A549 (cell line): ENCODE measurements at regions not wholly inside any gene's neighbourhood (a gene's known extent, or its start where the extent isn't known, plus 50 kb on each side); places are given as distances from the start of the nearest gene placed in this dataset.

Experiments
- ATAC-seq, 2 experiments: fragments of 200-7000 bp in 1 of 2; fragments of >200 bp in 1 of 2; cut with Nextera tagmentation in 1 of 2; cut with Tn5 transposase in 1 of 2; 3 replicates each; pipeline versions ENCODE4 v1.8.0 to v1.9.1; 2018 to 2020; ENCODE audit warnings: mild to moderate bottlenecking in 1 of 2, moderate library complexity in 1 of 2
- CTCF ChIA-PET: fragments of 300-600 bp; sonication (Branson Sonifier 250); formaldehyde crosslinking; extraction: SDS; loops from one replicate; lab custom pipeline; 2021; ENCODE audit warnings: antibody characterized with exemption, inconsistent platforms; lab: Yijun Ruan, JAX
- POLR2A ChIA-PET: fragments of 350-600 bp; formaldehyde crosslinking; extraction: SDS; loops from one replicate; lab custom pipeline; 2021; ENCODE audit warnings: antibody characterized with exemption, inconsistent platforms; lab: Yijun Ruan, JAX
- DNase-seq, 2 experiments: peaks; one replicate each; pipeline versions ENCODE4 v3.0.0 to v3.0.0-alpha.2; 2011 to 2016; ENCODE audit warnings: low read depth in 1 of 2, low spot score in 1 of 2
- FAIRE-seq: peaks from 2 replicates; lab custom pipeline; 2011; peaks lifted over from hg19 to GRCh38; lab: Jason Lieb, UNC
- H3K27ac ChIP-seq, 2 experiments: fragments of >200 bp; sonication (Bioruptor Twin); formaldehyde crosslinking; 3 replicates each; pipeline ENCODE4 v1.5.1; 2016 to 2017
- H3K4me1 ChIP-seq: fragments of >200 bp; sonication (Bioruptor Twin); formaldehyde crosslinking; 3 replicates; pipeline ENCODE4 v1.6.1; 2016
- H3K4me2 ChIP-seq: fragments of >200 bp; sonication (Bioruptor Twin); formaldehyde crosslinking; 3 replicates; pipeline ENCODE4 v1.6.1; 2016
- H3K4me3 ChIP-seq: fragments of >200 bp; sonication (Bioruptor Twin); formaldehyde crosslinking; 3 replicates; pipeline ENCODE4 v1.5.1; 2016
- H3K9me3 ChIP-seq: fragments of >200 bp; sonication (Bioruptor Twin); formaldehyde crosslinking; 3 replicates; pipeline ENCODE4 v1.6.1; 2016
- CEBPB ChIP-seq, 2 experiments: fragments of >200 bp in 1 of 2; sonication (Bioruptor Twin) in 1 of 2; formaldehyde crosslinking in 1 of 2; IDR thresholded peaks; 2 replicates each; pipeline ENCODE4 v1.6.1; 2012 to 2016
- EP300 ChIP-seq, 2 experiments: fragments of >200 bp; sonication (Bioruptor Twin); formaldehyde crosslinking; IDR thresholded peaks; 2 replicates in 1 of 2; 3 replicates in 1 of 2; pipeline ENCODE4 v1.6.1; 2016 to 2017
- FOSB ChIP-seq: fragments of 250-450 bp; sonication (Bioruptor Pico); IDR thresholded peaks from 2 replicates; pipeline ENCODE4 v1.5.0; 2020; ENCODE audit warnings: mild to moderate bottlenecking, moderate library complexity
- HDAC2 ChIP-seq: fragments of 200-600 bp; sonication (generic); IDR thresholded peaks from 2 replicates; pipeline ENCODE4 v1.6.1; 2016
- HEYL ChIP-seq: fragments of 250-450 bp; sonication (Bioruptor Pico); IDR thresholded peaks from 2 replicates; pipeline ENCODE4 v1.8.0; 2021; ENCODE audit warnings: mild to moderate bottlenecking, moderate library complexity
- HMGXB4 ChIP-seq: fragments of 250-450 bp; sonication (Bioruptor Pico); IDR thresholded peaks from 2 replicates; pipeline ENCODE4 v1.5.0; 2021; ENCODE audit warnings: mild to moderate bottlenecking, moderate library complexity, borderline replicate concordance
- HOXB13 ChIP-seq: fragments of 250-450 bp; sonication (Bioruptor Pico); IDR thresholded peaks from 2 replicates; pipeline ENCODE4 v1.5.0; 2020; ENCODE audit warnings: low read depth, mild to moderate bottlenecking, moderate library complexity
- HOXB5 ChIP-seq: fragments of 250-450 bp; sonication (Bioruptor Pico); IDR thresholded peaks from 2 replicates; pipeline ENCODE4 v1.5.0; 2020; ENCODE audit warnings: mild to moderate bottlenecking, moderate library complexity
- JUN ChIP-seq, 2 experiments: fragments of >200 bp; sonication (Bioruptor Twin); formaldehyde crosslinking; IDR thresholded peaks; 2 replicates in 1 of 2; 3 replicates in 1 of 2; pipeline ENCODE4 v1.6.1; 2016 to 2017
- KDM5A ChIP-seq: fragments of 200-600 bp; sonication (generic); IDR thresholded peaks from 2 replicates; pipeline ENCODE4 v1.6.1; 2016; ENCODE audit warnings: antibody characterized with exemption, mild to moderate bottlenecking
- MAFK ChIP-seq: fragments of 450-650 bp; IDR thresholded peaks from 2 replicates; pipeline ENCODE4 v1.6.1; 2014; ENCODE audit not compliant: partially characterized antibody
- MAX ChIP-seq: IDR thresholded peaks from 2 replicates; pipeline ENCODE4 v1.6.1; 2012
- MAZ ChIP-seq: fragments of 150-350 bp; IDR thresholded peaks from 2 replicates; pipeline ENCODE4 v1.6.1; 2014; ENCODE audit warnings: antibody characterized with exemption, low read depth, low read length, borderline replicate concordance
- PBX3 ChIP-seq: IDR thresholded peaks from 2 replicates; pipeline ENCODE4 v1.6.1; 2012
- RARB ChIP-seq: fragments of 250-450 bp; sonication (Bioruptor Pico); IDR thresholded peaks from 2 replicates; pipeline ENCODE4 v1.8.0; 2021; ENCODE audit warnings: mild to moderate bottlenecking, moderate library complexity
- RFX5 ChIP-seq: fragments of 450-650 bp; IDR thresholded peaks from 2 replicates; pipeline ENCODE4 v1.7.1; 2014; ENCODE audit warnings: antibody characterized with exemption, mild to moderate bottlenecking, moderate library complexity
- RNF2 ChIP-seq: fragments of 200-600 bp; sonication (generic); IDR thresholded peaks from 2 replicates; pipeline ENCODE4 v1.6.1; 2016; ENCODE audit warnings: low read depth, mild to moderate bottlenecking, antibody characterized with exemption, moderate library complexity, borderline replicate concordance
- SMC3 ChIP-seq: fragments of >200 bp; sonication (Bioruptor Twin); formaldehyde crosslinking; IDR thresholded peaks from 3 replicates; pipeline ENCODE4 v1.6.1; 2018; ENCODE audit warnings: inconsistent platforms
- SREBF2 ChIP-seq: fragments of 450-650 bp; IDR thresholded peaks from 2 replicates; pipeline ENCODE4 v1.6.1; 2014; ENCODE audit warnings: mild to moderate bottlenecking, moderate library complexity
- ZC3H11A ChIP-seq: fragments of 450-650 bp; IDR thresholded peaks from 2 replicates; pipeline ENCODE4 v1.6.1; 2014; ENCODE audit warnings: antibody characterized with exemption, mild to moderate bottlenecking
- ZNF302 ChIP-seq: fragments of 250-450 bp; sonication (Bioruptor Pico); IDR thresholded peaks from 2 replicates; pipeline ENCODE4 v1.9.0; 2021; ENCODE audit warnings: inconsistent platforms, mild to moderate bottlenecking, moderate library complexity
- WGBS: methylation state at CpG from one replicate; pipeline ENCODE4 v1.1.6; 2017; ENCODE audit errors: missing lambda C conversion rate; 5-methylcytosine and 5-hydroxymethylcytosine counted together
- TF ChIP-seq, protein P1 (sequence below): fragments of 150-350 bp; IDR thresholded peaks from 2 replicates; pipeline ENCODE4 v1.6.1; 2014; ENCODE audit warnings: low read depth, mild to moderate bottlenecking, low read length
- TF ChIP-seq, protein P2 (sequence below): IDR thresholded peaks from 2 replicates; pipeline ENCODE4 v1.6.1; 2012; ENCODE audit warnings: low read depth, borderline replicate concordance

DNA sequence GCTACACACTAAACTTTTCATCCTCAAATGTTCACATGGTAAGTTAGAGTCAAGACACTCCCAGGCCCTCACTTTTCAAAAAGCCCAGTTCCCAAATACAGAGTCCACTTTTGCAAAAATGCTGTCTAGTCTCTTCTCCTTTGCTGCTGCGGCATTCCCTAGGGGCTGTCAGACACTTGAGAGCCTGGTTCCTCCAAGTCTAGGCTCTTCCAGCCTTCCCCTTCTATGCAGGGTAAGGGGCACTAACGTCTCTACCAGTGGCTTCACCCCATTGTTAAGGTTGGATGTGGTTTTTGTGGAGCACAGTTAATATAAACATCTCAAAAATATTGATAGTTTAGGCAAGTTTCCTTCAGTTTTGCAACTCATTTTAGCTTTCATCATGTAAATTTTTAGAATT is 181.5 kb downstream of the KIF18A start:
- no peak overlapping the region for H3K4me3 ChIP-seq
- DNase-seq: no peak
- FAIRE-seq: no peak
- peaks cover 8% of the 10 kb centered on the region; the same call in 1 of the 3 replicates for H3K9me3 ChIP-seq
- ChIA-PET CTCF (interaction anchor here (2.2 kb wide), 1 partner anchor 209 kb away, joined by 7 read pairs; no protein-coding TSS in a partner anchor), POLR2A (no interaction called here)
- TF ChIP-seq HEYL (CRISPR knock-in tag): no peak
- no peak for TF ChIP-seq ZC3H11A
- TF ChIP-seq EP300 (IDR thresholded peaks at IDR 0.05): no peak
- TF ChIP-seq HOXB5 (CRISPR knock-in tag): no peak
- no peak for TF ChIP-seq RFX5
- TF ChIP-seq HOXB13 (CRISPR knock-in tag): no peak
- TF ChIP-seq RNF2: no peak
- no peak for TF ChIP-seq ZNF302 (CRISPR knock-in tag)
- peak overlapping the region in 1 of 2 experiments; percentile 8; a peak in 1 of 6 replicates for H3K27ac ChIP-seq
- H3K4me1 ChIP-seq: peaks cover 5% of the 10 kb centered on the region; the same call in 1 of the 3 replicates
- 83% methylated on average over 2 of the region's 2 CpGs for WGBS
- no peak overlapping the region for H3K4me2 ChIP-seq
- no peak for ATAC-seq

DNA sequence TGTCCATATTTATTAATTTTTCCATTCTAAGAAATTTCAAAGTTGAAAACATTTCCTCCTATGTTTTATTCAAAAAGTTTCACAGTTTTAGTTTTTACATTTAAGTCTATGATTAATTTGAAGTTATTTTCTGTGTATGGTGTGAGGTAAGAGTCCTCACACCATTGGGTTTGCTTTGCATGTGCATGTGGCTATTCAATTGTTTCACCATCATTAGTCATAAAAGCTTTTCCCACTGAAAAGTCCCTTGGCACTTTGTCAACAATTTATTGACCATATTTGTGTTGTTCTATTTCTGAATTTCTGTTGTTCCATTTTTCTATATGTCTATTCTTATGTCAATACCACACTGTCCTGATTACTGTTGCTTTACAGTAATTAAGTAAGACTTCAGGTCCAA is 186.5 kb downstream of the KIF18A start:
- H3K4me2 ChIP-seq: no peak overlapping the region
- ChIA-PET POLR2A (no interaction called here), CTCF (no interaction called here)
- no peaks in the 10 kb centered on the region for H3K4me1 ChIP-seq
- FAIRE-seq (no peak), DNase-seq (no peak), ATAC-seq (no peak)
- TF ChIP-seq RARB (CRISPR knock-in tag) (no peak), CEBPB (IDR thresholded peaks at IDR 0.05) (no peak), SMC3 (no peak), SREBF2 (no peak), HOXB13 (CRISPR knock-in tag) (no peak), MAZ (no peak), MAFK (no peak), KDM5A (no peak), FOSB (CRISPR knock-in tag) (no peak), HDAC2 (no peak), ZC3H11A (no peak), HOXB5 (CRISPR knock-in tag) (no peak), PBX3 (no peak), MAX (no peak), ZNF302 (CRISPR knock-in tag) (no peak), JUN (IDR thresholded peaks at IDR 0.05) (no peak), HMGXB4 (CRISPR knock-in tag) (no peak)
- TF ChIP-seq, protein P1, sequence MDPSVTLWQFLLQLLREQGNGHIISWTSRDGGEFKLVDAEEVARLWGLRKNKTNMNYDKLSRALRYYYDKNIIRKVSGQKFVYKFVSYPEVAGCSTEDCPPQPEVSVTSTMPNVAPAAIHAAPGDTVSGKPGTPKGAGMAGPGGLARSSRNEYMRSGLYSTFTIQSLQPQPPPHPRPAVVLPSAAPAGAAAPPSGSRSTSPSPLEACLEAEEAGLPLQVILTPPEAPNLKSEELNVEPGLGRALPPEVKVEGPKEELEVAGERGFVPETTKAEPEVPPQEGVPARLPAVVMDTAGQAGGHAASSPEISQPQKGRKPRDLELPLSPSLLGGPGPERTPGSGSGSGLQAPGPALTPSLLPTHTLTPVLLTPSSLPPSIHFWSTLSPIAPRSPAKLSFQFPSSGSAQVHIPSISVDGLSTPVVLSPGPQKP: no peak
- TF ChIP-seq, protein P2, sequence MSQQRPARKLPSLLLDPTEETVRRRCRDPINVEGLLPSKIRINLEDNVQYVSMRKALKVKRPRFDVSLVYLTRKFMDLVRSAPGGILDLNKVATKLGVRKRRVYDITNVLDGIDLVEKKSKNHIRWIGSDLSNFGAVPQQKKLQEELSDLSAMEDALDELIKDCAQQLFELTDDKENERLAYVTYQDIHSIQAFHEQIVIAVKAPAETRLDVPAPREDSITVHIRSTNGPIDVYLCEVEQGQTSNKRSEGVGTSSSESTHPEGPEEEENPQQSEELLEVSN: no peak
- no peak overlapping the region for H3K27ac ChIP-seq
- peaks cover 11% of the 10 kb centered on the region; the same call in 1 of the 3 replicates for H3K9me3 ChIP-seq
- no peak overlapping the region for H3K4me3 ChIP-seq
